Endodermal cell (in vitro differentiated cells): ENCODE measurements at regions not wholly inside any gene's neighbourhood (a gene's known extent, or its start where the extent isn't known, plus 50 kb on each side); places are given as distances from the start of the nearest gene placed in this dataset.

ENCODE experiments used
- DNase-seq: peaks from one replicate; pipeline ENCODE4 v3.0.0-alpha.2; 2017
- H3K27ac ChIP-seq: 2 replicates; pipeline ENCODE4 v1.5.1; 2013; ENCODE audit warnings: mild to moderate bottlenecking, low read depth, low read length, moderate library complexity
- H3K27me3 ChIP-seq: 2 replicates; pipeline ENCODE4 v1.6.1; 2013; ENCODE audit warnings: mild to moderate bottlenecking, low read length, moderate library complexity; ENCODE audit not compliant: insufficient read depth, control insufficient read depth, poor library complexity, severe bottlenecking
- H3K36me3 ChIP-seq: 2 replicates; pipeline ENCODE4 v1.7.0; 2013; ENCODE audit warnings: mild to moderate bottlenecking, low read length, moderate library complexity; ENCODE audit not compliant: control insufficient read depth, insufficient read depth
- H3K4me1 ChIP-seq: one replicate; pipeline ENCODE4 v1.7.0; 2013; ENCODE audit warnings: low read length; ENCODE audit not compliant: control insufficient read depth, insufficient read depth
- H3K4me3 ChIP-seq: 2 replicates; pipeline ENCODE4 v1.5.1; 2013; ENCODE audit warnings: mild to moderate bottlenecking, low read length, moderate library complexity
- H3K9ac ChIP-seq: 2 replicates; pipeline ENCODE4 v1.6.1; 2013; ENCODE audit warnings: mild to moderate bottlenecking, low read length, moderate library complexity; ENCODE audit not compliant: poor library complexity, severe bottlenecking; ENCODE audit errors: extremely low read depth
- H3K9me3 ChIP-seq: 2 replicates; pipeline ENCODE4 v1.6.1; 2013; ENCODE audit warnings: mild to moderate bottlenecking, low read length, moderate library complexity; ENCODE audit not compliant: control insufficient read depth
- H3K27ac Mint-ChIP-seq: 2 replicates; pipeline ENCODE4 v1.8.0; 2020; ENCODE audit warnings: mixed read lengths
- H3K27me3 Mint-ChIP-seq: 2 replicates; pipeline ENCODE4 v1.8.0; 2021; ENCODE audit warnings: mild to moderate bottlenecking, mixed read lengths; ENCODE audit not compliant: insufficient read depth
- H3K36me3 Mint-ChIP-seq: 2 replicates; pipeline ENCODE4 v1.8.0; 2020; ENCODE audit warnings: low read depth, mixed read lengths
- H3K4me1 Mint-ChIP-seq: 2 replicates; pipeline ENCODE4 v1.8.0; 2020; ENCODE audit warnings: mixed read lengths
- H3K4me3 Mint-ChIP-seq: 2 replicates; pipeline ENCODE4 v1.8.0; 2020; ENCODE audit warnings: mild to moderate bottlenecking, moderate library complexity, mixed read lengths
- H3K9me3 Mint-ChIP-seq: 2 replicates; pipeline ENCODE4 v1.8.0; 2020; ENCODE audit warnings: mild to moderate bottlenecking, mixed read lengths
- WGBS, 2 experiments: methylation state at CpG; one replicate each; pipeline versions ENCODE4 v1.1.5 to v1.1.7; 2013; ENCODE audit warnings: missing lambda C conversion rate in 2 of 2, mixed read lengths in 1 of 2; ENCODE audit not compliant: insufficient coverage in 1 of 2, insufficient read length in 1 of 2; 5-methylcytosine and 5-hydroxymethylcytosine counted together
- TF ChIP-seq, protein P1 (sequence below): fragments of 200-600 bp; sonication (generic); conservative IDR thresholded peaks from 2 replicates; pipeline ENCODE4 v1.5.0; 2021; ENCODE audit warnings: antibody characterized with exemption, mild to moderate bottlenecking

DNA sequence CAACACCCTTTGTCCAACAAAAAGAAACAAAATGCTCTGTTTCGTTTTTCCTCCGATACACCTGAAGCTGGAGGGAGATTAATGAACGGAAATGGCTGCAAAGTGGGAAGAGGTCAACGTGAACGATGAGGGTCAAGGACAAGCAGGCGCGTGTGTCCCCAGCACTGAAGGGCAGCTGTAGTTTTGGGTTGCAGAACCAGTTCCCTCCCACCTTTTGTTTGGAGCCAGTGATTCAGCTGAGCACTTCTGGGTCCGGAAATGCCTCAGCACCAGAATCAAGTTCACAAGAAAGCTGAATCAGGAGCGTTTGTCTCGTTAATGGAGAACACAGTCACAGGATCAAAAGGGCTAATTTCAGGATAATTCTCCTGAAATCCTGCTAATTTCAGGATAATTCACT is 51.1 kb upstream of the PWP1 start:
- Mint-ChIP-seq H3K4me1 (peaks cover 25% of the 10 kb centered on the region), H3K27ac (peak overlapping the region; percentile 82)

DNA sequence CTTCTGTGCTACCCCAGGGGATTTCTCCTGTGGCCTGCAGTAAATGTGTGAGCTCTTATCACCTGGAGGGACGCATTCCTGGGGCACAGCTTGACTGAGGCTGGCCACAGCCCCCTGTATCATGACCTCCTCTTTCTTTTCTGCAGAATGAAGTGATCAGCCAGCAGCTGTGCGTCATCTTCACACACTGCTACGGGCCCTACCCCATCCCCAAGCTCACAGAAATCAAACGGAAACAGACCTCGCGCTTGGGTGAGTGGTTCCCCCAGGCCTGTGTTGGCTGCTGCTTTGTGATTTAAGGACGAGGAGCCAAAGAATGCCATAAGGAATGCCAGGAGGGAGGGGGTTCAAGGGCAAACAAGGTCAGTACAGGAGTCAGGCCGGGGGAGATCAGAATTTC is 50.5 kb upstream of the PWP1 start:
- TF ChIP-seq, protein P1, sequence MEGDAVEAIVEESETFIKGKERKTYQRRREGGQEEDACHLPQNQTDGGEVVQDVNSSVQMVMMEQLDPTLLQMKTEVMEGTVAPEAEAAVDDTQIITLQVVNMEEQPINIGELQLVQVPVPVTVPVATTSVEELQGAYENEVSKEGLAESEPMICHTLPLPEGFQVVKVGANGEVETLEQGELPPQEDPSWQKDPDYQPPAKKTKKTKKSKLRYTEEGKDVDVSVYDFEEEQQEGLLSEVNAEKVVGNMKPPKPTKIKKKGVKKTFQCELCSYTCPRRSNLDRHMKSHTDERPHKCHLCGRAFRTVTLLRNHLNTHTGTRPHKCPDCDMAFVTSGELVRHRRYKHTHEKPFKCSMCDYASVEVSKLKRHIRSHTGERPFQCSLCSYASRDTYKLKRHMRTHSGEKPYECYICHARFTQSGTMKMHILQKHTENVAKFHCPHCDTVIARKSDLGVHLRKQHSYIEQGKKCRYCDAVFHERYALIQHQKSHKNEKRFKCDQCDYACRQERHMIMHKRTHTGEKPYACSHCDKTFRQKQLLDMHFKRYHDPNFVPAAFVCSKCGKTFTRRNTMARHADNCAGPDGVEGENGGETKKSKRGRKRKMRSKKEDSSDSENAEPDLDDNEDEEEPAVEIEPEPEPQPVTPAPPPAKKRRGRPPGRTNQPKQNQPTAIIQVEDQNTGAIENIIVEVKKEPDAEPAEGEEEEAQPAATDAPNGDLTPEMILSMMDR, result no peak
- Histone ChIP-seq H3K9ac (no peak overlapping the region), H3K36me3 (no peaks in the 10 kb centered on the region), H3K4me3 (no peak overlapping the region), H3K4me1 (peaks cover 13% of the 10 kb centered on the region), H3K27me3 (no peaks in the 10 kb centered on the region), H3K9me3 (peaks cover 14% of the 10 kb centered on the region), H3K27ac (no peak overlapping the region)
- WGBS, 2 experiments, result 33 to 38% methylated on average over 4 to 8 of the region's 8 CpGs
- Mint-ChIP-seq H3K36me3 (peaks cover 12% of the 10 kb centered on the region), H3K4me1 (peaks cover 22% of the 10 kb centered on the region), H3K27ac (peak overlapping the region; percentile 82), H3K9me3 (peaks cover 19% of the 10 kb centered on the region), H3K27me3 (peaks cover 1% of the 10 kb centered on the region), H3K4me3 (peak overlapping the region; percentile 26)
- DNase-seq, result peak; percentile 87

More for the DNA sequence above, 51.1 kb upstream of the PWP1 start:
- 65 to 69% methylated on average over 7 to 10 of the region's 10 CpGs for WGBS, 2 experiments
- Mint-ChIP-seq H3K9me3 (peaks cover 19% of the 10 kb centered on the region), H3K36me3 (peaks cover 12% of the 10 kb centered on the region), H3K4me3 (no peak overlapping the region), H3K27me3 (peaks cover 1% of the 10 kb centered on the region)
- DNase-seq, result peak; percentile 78
- H3K4me1 ChIP-seq, result peaks cover 13% of the 10 kb centered on the region
- peaks cover 14% of the 10 kb centered on the region for H3K9me3 ChIP-seq
- H3K4me3 ChIP-seq, result no peak overlapping the region
- H3K9ac ChIP-seq, result no peak overlapping the region
- no peaks in the 10 kb centered on the region for H3K27me3 ChIP-seq
- no peak overlapping the region for H3K27ac ChIP-seq
- TF ChIP-seq, protein P1, result no peak
- H3K36me3 ChIP-seq, result no peaks in the 10 kb centered on the region
